ENCODE measurements at regions not wholly inside any gene's neighbourhood (a gene's known extent, or its start where the extent isn't known, plus 50 kb on each side); places are given as distances from the start of the nearest gene placed in this dataset.

DNA sequence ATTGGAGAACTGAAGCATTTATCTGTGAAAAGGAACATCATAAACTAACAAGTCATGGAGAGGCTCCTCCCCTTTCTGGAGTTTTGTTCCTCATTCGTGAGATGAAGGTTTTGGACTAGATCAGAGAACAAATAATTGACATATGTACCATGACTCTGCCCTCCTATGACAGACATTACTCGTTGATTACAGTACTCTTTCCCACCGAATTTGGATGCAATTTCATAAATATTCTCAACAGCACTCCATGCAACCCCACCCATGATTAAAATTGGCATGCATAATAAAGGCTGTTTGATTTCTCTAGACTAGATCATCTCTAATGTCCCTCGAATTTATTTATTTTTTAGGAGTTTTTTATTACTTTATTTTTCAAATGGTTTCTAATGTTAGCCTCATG, 258.9 kb upstream of the LDB2 start:
- no peaks in the 10 kb centered on the region for H3K27me3 ChIP-seq
- no peaks in the 10 kb centered on the region for H3K4me1 ChIP-seq
- peaks cover 0 to 4% of the 10 kb centered on the region in 2 donors for H3K9me3 ChIP-seq
- no peaks in the 10 kb centered on the region for H3K36me3 ChIP-seq
- WGBS, 2 donors (ENCODE audit: low coverage in 1 of 2) = 54 to 62% methylated on average over 4 of the region's 4 CpGs
- intact Hi-C loops (cut with DNase I; ENCODE audit: low total_unique reads) = no loop called here
- in situ Hi-C loops (cut with MboI; ENCODE audit: low pct_ligation_motif_present in 1 of 4, low pct_unique_long_range_greater_than_20kb in 1 of 4, low sequenced_read_pairs in 3 of 4) = no loop called here
- TF ChIP-seq POLR2A (IDR thresholded peaks at IDR 0.05) (no peak), POLR2AphosphoS5 (IDR thresholded peaks at IDR 0.05) (no peak), EP300 (IDR thresholded peaks at IDR 0.05; ENCODE audit: low read depth) (no peak)
- TF ChIP-seq, protein P1, sequence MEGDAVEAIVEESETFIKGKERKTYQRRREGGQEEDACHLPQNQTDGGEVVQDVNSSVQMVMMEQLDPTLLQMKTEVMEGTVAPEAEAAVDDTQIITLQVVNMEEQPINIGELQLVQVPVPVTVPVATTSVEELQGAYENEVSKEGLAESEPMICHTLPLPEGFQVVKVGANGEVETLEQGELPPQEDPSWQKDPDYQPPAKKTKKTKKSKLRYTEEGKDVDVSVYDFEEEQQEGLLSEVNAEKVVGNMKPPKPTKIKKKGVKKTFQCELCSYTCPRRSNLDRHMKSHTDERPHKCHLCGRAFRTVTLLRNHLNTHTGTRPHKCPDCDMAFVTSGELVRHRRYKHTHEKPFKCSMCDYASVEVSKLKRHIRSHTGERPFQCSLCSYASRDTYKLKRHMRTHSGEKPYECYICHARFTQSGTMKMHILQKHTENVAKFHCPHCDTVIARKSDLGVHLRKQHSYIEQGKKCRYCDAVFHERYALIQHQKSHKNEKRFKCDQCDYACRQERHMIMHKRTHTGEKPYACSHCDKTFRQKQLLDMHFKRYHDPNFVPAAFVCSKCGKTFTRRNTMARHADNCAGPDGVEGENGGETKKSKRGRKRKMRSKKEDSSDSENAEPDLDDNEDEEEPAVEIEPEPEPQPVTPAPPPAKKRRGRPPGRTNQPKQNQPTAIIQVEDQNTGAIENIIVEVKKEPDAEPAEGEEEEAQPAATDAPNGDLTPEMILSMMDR (IDR thresholded peaks at IDR 0.05) = no peak
- no peak overlapping the region for H3K4me3 ChIP-seq
- no peak overlapping the region for H3K27ac ChIP-seq
- DNase-seq = no peak

GRCh38 chr4:17155486-17155885, 257.0 kb upstream of the LDB2 start:
- H3K4me1 ChIP-seq = no peaks in the 10 kb centered on the region
- in situ Hi-C loops (cut with MboI; ENCODE audit: low pct_ligation_motif_present in 1 of 4, low pct_unique_long_range_greater_than_20kb in 1 of 4, low sequenced_read_pairs in 3 of 4) (no loop called here), intact Hi-C loops (cut with DNase I; ENCODE audit: low total_unique reads) (no loop called here)
- no peak for DNase-seq
- no peaks in the 10 kb centered on the region for H3K27me3 ChIP-seq
- TF ChIP-seq EP300 (IDR thresholded peaks at IDR 0.05; ENCODE audit: low read depth) (no peak), POLR2A (IDR thresholded peaks at IDR 0.05) (no peak), POLR2AphosphoS5 (IDR thresholded peaks at IDR 0.05) (no peak)
- TF ChIP-seq, protein P1 (IDR thresholded peaks at IDR 0.05) = no peak
- no peaks in the 10 kb centered on the region for H3K9me3 ChIP-seq
- no peaks in the 10 kb centered on the region for H3K36me3 ChIP-seq
- no peak overlapping the region for H3K4me3 ChIP-seq
- no peak overlapping the region for H3K27ac ChIP-seq

GRCh38 chr4:17153572-17153971, 255.1 kb upstream of the LDB2 start:
- no peaks in the 10 kb centered on the region for H3K4me1 ChIP-seq
- TF ChIP-seq, protein P1 (IDR thresholded peaks at IDR 0.05) = no peak
- TF ChIP-seq EP300 (IDR thresholded peaks at IDR 0.05; ENCODE audit: low read depth) = no peak
- TF ChIP-seq POLR2AphosphoS5 (IDR thresholded peaks at IDR 0.05) = no peak
- TF ChIP-seq POLR2A (IDR thresholded peaks at IDR 0.05) = no peak
- DNase-seq = no peak
- no peaks in the 10 kb centered on the region for H3K9me3 ChIP-seq
- WGBS, 2 donors (ENCODE audit: low coverage in 1 of 2) = 76 to 91% methylated on average over 5 to 6 of the region's 6 CpGs
- H3K36me3 ChIP-seq = no peaks in the 10 kb centered on the region
- intact Hi-C loops (cut with DNase I; ENCODE audit: low total_unique reads) (no loop called here), in situ Hi-C loops (cut with MboI; ENCODE audit: low pct_ligation_motif_present in 1 of 4, low pct_unique_long_range_greater_than_20kb in 1 of 4, low sequenced_read_pairs in 3 of 4) (no loop called here)
- no peak overlapping the region for H3K4me3 ChIP-seq
- no peaks in the 10 kb centered on the region for H3K27me3 ChIP-seq
- no peak overlapping the region for H3K27ac ChIP-seq

DNA sequence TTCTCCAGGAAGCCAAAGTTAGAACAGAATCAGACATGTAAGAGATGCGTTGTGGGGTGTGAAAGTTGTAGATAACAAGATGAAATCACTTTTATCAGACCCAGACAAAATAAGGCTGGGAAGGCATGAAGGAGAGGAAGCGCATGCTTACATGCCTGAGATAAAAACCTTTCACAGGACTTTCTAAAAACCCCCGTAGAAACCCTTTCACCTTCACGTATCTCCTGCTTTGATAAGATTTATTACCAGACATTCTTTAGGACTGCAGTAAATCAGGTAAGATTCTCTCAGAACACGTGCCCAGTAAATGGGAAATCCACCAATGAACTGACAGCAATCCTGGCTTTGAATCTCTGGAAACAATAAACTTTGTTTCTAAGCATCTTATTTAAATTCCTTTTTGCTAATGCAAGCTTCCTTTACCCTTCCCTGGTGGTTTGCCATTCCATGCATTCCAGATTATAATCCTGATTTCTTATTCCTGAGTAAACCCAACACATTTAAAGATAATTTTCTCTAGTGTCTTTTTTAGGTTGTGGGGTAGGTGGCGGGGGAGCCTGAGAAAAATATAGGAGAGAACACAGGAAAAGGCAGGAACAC, 254.6 kb upstream of the LDB2 start:
- H3K4me3 ChIP-seq = no peak overlapping the region
- H3K9me3 ChIP-seq = no peaks in the 10 kb centered on the region
- TF ChIP-seq, protein P1 (IDR thresholded peaks at IDR 0.05) = no peak
- no peak for TF ChIP-seq POLR2AphosphoS5 (IDR thresholded peaks at IDR 0.05)
- TF ChIP-seq POLR2A (IDR thresholded peaks at IDR 0.05) = no peak
- TF ChIP-seq EP300 (IDR thresholded peaks at IDR 0.05; ENCODE audit: low read depth) = no peak
- no peak for DNase-seq
- intact Hi-C loops (cut with DNase I; ENCODE audit: low total_unique reads) (no loop called here), in situ Hi-C loops (cut with MboI; ENCODE audit: low pct_ligation_motif_present in 1 of 4, low pct_unique_long_range_greater_than_20kb in 1 of 4, low sequenced_read_pairs in 3 of 4) (no loop called here)
- H3K27ac ChIP-seq = no peak overlapping the region
- WGBS, 2 donors (ENCODE audit: low coverage in 1 of 2) = 47 to 60% methylated on average over 6 of the region's 6 CpGs
- H3K36me3 ChIP-seq = no peaks in the 10 kb centered on the region
- H3K4me1 ChIP-seq = no peaks in the 10 kb centered on the region
- no peaks in the 10 kb centered on the region for H3K27me3 ChIP-seq
